ENCODE measurements at regions not wholly inside any gene's neighbourhood (a gene's known extent, or its start where the extent isn't known, plus 50 kb on each side); places are given as distances from the start of the nearest gene placed in this dataset.

GRCh38 chr1:74935446-74935845 lies 198.7 kb upstream of the LHX8 start:
- Histone ChIP-seq H3K9ac (ENCODE audit: insufficient read depth, low read depth, low read length) (no peak overlapping the region), H3K27me3 (ENCODE audit: control insufficient read depth in 1 of 2, insufficient read depth in 2 of 2, low read length in 2 of 2) (no peaks in the 10 kb centered on the region), H3K4me2 (ENCODE audit: low read depth, low read length) (no peak overlapping the region), H3K79me2 (ENCODE audit: insufficient read depth, low read length) (no peaks in the 10 kb centered on the region), H3K36me3 (replicated peaks in 1 of 2; ENCODE audit: control insufficient read depth in 1 of 2, insufficient read depth in 2 of 2, low read length in 2 of 2) (no peaks in the 10 kb centered on the region), H3K27ac (ENCODE audit: extremely low read length, insufficient read depth, low read length) (no peak overlapping the region), H4K20me1 (ENCODE audit: insufficient read depth, low read length) (no peaks in the 10 kb centered on the region), H3K4me1 (ENCODE audit: insufficient read depth, low read length) (no peaks in the 10 kb centered on the region), H3K4me3 (replicated peaks in 1 of 3; ENCODE audit: insufficient read depth in 1 of 3, low read depth in 2 of 3, low read length in 3 of 3) (no peak overlapping the region), H2AFZ (ENCODE audit: low read length) (no peak overlapping the region), H3K9me3 (ENCODE audit: low read length) (peaks cover under 1% of the 10 kb centered on the region; the same call in 1 of the 2 replicates)
- WGBS (ENCODE audit: low lambda C conversion rate), result 0% methylated on average over 1 of the region's 1 CpG
- CTCF ChIA-PET (ENCODE audit: low intra/inter-chr PET ratio, low total read pairs), result no interaction called here
- in situ Hi-C loops (cut with HindIII; ENCODE audit: extremely low pct_ligation_motif_present, low pct_unique_long_range_greater_than_20kb) (no loop called here), intact Hi-C loops (cut with micrococcal nuclease; ENCODE audit: unreplicated experiment) (no loop called here)
- no TSS peak for BruUV-seq (replicated peaks)
- ATAC-seq (no peak), DNase-seq (ENCODE audit: low spot score) (no peak), FAIRE-seq (no peak)
- POLR2A ChIA-PET, result no interaction called here
- no peak for TF ChIP-seq HMG20A (CRISPR knock-in tag; IDR thresholded peaks at IDR 0.05; ENCODE audit: borderline replicate concordance)
- no peak for TF ChIP-seq AKNA (CRISPR knock-in tag; IDR thresholded peaks at IDR 0.05; ENCODE audit: borderline replicate concordance)
- TF ChIP-seq NKX3-1 (CRISPR knock-in tag; IDR thresholded peaks at IDR 0.05), result no peak
- TF ChIP-seq ATM (IDR thresholded peaks at IDR 0.05; ENCODE audit: borderline replicate concordance), result no peak
- TF ChIP-seq ZNF362 (CRISPR knock-in tag; IDR thresholded peaks at IDR 0.05; ENCODE audit: borderline replicate concordance), result no peak
- no peak for TF ChIP-seq FOSL1 (CRISPR knock-in tag; IDR thresholded peaks at IDR 0.05; ENCODE audit: borderline replicate concordance)
- TF ChIP-seq ZNF660 (CRISPR knock-in tag; IDR thresholded peaks at IDR 0.05; ENCODE audit: borderline replicate concordance, low read depth), result no peak
- no peak for TF ChIP-seq ZNF772 (CRISPR knock-in tag; IDR thresholded peaks at IDR 0.05)
